ENCODE measurements at regions not wholly inside any gene's neighbourhood (a gene's known extent, or its start where the extent isn't known, plus 50 kb on each side); places are given as distances from the start of the nearest gene placed in this dataset.

- TF ChIP-seq ZFP3 (CRISPR knock-in tag; IDR thresholded peaks at IDR 0.05) = no peak
- TF ChIP-seq ARNTL (CRISPR knock-in tag; IDR thresholded peaks at IDR 0.05; ENCODE audit: borderline replicate concordance, low read depth) = no peak
- TF ChIP-seq PATZ1 (CRISPR knock-in tag; IDR thresholded peaks at IDR 0.05; ENCODE audit: borderline replicate concordance) = no peak
- no peak for TF ChIP-seq OSR1 (CRISPR knock-in tag; IDR thresholded peaks at IDR 0.05)
- TF ChIP-seq ZFP30 (CRISPR knock-in tag; IDR thresholded peaks at IDR 0.05) = no peak
- TF ChIP-seq ZNF70 (CRISPR knock-in tag; IDR thresholded peaks at IDR 0.05) = no peak
- no peak for TF ChIP-seq TSHZ2 (CRISPR knock-in tag; IDR thresholded peaks at IDR 0.05)
- TF ChIP-seq CSRNP3 (CRISPR knock-in tag; IDR thresholded peaks at IDR 0.05) = no peak
- no peak for TF ChIP-seq RARB (CRISPR knock-in tag; IDR thresholded peaks at IDR 0.05)
- TF ChIP-seq TCF4 (CRISPR knock-in tag; IDR thresholded peaks at IDR 0.05; ENCODE audit: borderline replicate concordance) = no peak
- no peak for TF ChIP-seq TOX (CRISPR knock-in tag; IDR thresholded peaks at IDR 0.05; ENCODE audit: borderline replicate concordance)
- no peak for TF ChIP-seq POU6F1 (CRISPR knock-in tag; IDR thresholded peaks at IDR 0.05; ENCODE audit: borderline replicate concordance, low read depth)
- TF ChIP-seq GLIS3 (CRISPR knock-in tag; IDR thresholded peaks at IDR 0.05) = no peak
- no peak for TF ChIP-seq ZNF8 (CRISPR knock-in tag; IDR thresholded peaks at IDR 0.05)
Observed at GRCh38 chr13:107141767-107142166, 573.8 kb upstream of the ARGLU1 start.
